GM21447 (cell line): ENCODE measurements at regions not wholly inside any gene's neighbourhood (a gene's known extent, or its start where the extent isn't known, plus 50 kb on each side); places are given as distances from the start of the nearest gene placed in this dataset.
A peak's percentile ranks its signal among the peaks of the same experiment; 100 is the strongest.

Source experiments
- ATAC-seq: cut with Tn5 transposase; IDR thresholded peaks from one replicate; pipeline ENCODE4 v1.9.1; 2021; ENCODE audit not compliant: unreplicated experiment

DNA sequence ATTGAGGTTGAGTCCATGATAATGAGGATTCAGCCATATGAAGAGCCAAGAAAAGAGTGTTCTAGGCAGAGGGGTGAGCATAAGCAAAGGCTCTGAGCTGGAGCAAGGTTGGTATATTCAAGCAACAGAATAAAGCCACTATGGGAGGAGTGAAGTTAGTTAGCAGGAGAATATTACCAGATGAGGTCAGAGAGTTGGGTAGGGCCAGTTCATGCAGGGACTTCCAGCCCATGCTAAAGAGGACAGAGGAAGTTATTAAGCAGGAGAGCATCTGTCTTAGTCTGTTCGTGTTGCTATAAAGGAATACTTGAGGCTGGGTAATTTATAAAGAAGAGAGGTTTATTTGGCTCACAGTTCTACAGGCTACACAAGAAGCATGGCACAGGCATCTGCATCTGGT lies 57.1 kb upstream of the ATG10 start:
- no peak for ATAC-seq

DNA sequence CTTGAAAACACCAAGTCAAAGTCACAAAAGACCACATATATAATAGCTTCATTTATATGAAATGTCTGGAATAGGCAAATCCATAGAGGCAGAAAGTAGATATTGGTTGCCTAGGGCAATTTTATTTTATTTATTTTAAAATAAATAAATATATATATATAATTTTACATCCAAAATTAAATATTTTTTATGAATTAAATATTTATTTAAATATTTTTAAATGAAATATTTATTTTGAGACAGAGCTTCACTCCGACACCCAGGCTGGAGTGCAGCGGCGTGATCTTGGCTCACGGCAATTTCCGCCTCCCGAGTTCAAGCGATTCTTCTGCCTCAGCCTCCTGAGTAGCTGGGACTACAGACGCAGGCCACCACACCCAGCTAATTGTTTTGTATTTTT lies 58.9 kb upstream of the ATG10 start:
- no peak for ATAC-seq

DNA sequence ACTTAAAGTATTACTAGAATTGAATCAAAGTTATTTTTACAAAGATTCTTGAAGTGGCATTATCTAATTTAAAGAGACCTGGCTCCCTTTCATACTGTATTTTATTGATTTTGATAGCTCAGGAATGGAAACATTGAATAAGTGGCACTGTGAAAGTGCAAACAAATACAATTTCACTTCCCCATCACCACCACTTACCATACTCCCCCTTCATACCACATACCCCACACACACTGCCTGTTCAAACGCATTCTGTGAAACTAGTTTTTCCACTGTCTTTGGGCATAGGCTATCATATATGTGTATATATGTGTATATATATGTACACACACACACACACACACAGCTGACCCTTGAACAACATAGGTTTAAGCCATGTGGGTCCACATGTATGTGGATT lies 62.1 kb upstream of the ATG10 start:
- ATAC-seq = peak; percentile 74

DNA sequence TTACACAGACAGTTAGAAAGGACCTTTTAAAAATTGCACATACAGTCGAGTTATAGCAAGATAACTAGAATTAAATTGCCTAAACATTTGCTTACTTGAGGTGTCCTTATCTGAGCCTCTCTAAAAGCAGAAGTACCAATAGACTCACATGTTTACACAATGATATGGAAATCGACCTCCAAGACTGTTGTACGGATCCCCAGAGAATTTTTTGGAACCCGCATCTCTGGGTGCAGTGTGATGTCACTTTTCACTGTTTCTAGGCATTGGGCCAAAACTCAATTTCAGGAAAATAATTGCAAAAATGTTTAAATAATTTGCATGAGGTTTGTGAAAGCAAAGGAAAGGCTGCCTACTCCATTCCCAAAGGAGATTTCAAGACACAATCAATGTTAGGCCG lies 63.1 kb upstream of the ATG10 start:
- ATAC-seq = no peak

DNA sequence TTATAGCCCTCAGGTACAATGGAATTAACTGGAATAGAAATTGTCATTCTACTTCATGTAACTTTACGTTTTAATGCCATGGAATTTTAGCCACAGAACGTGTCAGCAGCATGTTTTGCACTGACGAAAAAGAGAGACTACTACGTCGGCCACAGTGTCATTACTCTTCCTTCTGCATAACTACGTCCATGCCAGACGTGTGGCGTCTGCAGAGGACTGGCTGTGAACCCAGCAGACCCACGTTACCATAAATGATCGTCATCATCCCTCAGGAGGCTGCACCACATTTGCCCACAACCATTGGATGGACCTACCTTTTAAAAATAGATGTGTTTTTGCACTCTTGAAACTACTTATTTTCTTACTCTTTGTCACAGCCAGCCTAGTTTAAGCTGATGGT lies 63.8 kb upstream of the ATG10 start:
- no peak for ATAC-seq

DNA sequence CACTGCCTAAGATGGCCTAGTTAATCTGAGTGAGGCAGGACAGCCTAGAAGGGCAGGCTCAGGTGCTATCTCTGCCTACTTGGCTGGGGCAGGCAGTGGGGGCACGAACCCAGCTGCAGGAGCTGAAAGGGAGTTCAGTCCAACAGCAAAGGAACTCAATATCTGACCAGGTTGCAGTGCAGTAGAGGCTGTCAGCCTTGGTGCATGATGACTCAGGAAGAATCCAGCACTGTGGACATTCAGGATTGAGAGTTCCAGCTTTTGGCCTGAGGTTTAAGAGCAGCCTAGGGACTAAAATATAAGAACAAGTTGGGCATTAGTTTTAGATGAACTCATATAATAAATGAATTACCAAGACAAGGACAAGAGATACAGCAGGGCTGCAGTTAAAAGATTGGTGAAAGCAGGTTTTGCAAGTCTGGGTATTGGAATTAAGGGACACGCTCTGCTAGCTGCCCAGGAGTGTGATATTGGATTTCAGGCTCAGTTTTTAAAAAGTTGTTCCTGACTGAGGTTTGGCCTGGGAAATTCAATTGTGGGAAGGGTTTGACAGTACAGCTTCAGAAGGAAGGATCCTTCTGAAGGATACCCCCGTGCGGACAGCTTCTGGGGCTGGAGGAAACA lies 64.7 kb upstream of the ATG10 start:
- no peak for ATAC-seq

DNA sequence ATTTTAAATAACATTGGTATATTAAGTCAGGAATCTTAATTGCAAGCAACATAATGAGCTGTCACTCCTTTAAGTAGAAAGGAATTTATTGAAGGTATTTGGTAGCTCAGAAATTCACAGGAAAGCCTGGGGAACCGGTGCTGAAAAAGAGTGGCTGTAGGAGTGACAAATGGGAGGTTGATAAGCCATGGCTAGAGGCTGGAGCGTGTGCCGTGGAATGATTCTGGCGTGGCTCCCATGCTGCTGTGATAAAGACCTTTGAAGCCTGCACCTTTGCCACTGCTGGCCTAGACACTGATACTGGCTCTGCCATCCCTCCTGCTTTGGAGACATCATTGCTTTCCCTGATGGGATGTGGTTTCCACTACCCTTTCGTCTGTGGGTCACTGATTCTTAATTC lies 65.7 kb upstream of the ATG10 start:
- no peak for ATAC-seq

DNA sequence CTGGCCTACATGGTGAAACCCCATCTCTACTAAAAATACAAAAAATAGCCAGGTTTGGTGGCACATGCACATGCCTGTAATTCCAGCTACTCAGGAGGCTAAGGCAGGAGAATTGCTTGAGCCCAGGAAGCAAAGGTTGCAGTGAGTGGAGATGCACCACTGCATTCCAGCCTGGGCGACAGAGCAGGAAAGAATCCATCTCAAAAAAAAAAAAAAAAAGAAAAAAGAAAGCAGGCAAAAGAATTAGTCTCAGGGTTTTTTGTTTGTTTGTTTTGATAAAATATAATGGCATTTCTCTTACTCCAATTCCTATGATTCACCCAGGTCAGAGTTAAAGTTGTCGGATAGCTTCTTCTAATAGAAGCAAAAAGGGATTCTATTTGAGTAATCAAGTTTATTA lies 67.0 kb upstream of the ATG10 start:
- no peak for ATAC-seq

DNA sequence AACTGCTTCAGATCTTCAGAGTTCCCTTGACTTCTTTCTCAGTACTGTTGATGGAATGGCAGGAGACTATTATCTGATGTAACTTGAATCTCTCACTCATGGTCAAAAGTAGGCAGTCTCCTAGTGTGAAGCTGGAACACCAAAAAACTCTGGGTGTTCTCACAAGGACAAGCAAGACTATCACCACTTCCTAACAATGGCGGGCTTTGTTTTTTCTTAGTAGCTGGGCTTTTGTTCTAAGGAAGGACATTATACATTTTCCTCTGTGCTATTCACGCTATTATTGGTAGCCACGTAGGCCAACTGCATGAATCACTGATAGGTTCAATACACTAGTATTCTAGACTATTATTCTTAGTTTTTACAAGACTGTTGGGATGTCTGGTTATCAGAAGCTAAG lies 67.7 kb upstream of the ATG10 start:
- ATAC-seq = no peak

DNA sequence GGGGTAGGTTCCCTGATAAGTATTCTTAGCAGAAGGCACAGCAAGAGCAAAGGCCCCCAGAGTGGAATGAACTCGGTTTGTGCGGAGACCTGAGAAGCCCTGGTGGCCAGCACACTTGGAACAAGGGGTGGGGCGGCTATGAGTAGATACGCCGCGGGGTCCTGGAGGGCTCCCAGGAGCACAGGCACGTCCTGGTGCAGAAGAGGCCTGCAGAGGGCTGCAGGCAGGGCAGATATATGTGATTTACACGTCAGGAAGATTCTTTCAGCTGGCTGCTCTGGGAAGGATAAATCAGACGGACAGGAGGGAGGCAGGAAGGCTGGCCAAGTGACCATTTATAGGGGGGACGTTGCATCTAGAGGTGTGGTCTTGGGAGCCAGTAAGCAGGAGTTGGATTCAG lies 70.2 kb upstream of the ATG10 start:
- ATAC-seq = no peak

DNA sequence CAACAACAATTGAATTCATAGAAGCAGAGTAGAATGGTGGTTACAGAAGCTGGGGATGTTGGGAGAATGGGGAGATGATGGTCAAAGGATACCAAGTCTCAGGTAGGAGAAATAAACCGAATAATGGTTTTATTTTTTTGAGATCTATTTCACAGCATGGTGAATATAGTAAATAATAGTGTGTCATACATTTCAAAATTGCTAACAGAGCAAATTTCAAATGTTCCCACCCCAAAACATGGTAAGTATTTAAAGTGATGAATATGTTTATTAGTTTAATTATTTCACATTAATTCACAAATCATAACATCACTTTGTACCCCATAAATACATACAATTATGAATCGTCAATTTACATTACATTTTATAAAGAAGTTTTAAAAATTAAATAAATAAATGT lies 72.7 kb upstream of the ATG10 start:
- ATAC-seq = no peak

DNA sequence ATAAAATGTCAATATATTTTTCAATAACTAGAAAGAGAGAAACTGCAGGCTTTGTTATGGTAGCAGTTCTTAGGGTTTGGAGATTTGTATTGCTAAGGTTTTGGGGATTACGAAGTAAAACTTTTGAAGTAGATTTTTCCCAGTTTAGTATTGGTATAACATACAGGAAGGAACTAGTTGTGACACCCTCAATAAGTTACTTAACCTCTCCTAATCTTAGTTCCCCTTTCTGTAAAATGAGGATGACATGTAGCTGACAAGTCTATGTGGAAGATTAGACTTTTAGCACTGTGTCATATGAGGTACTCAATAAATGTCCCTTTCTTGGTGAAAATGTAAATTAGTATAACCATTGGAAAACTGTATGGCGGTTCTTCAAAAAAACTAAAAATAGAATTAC lies 73.4 kb upstream of the ATG10 start:
- no peak for ATAC-seq

DNA sequence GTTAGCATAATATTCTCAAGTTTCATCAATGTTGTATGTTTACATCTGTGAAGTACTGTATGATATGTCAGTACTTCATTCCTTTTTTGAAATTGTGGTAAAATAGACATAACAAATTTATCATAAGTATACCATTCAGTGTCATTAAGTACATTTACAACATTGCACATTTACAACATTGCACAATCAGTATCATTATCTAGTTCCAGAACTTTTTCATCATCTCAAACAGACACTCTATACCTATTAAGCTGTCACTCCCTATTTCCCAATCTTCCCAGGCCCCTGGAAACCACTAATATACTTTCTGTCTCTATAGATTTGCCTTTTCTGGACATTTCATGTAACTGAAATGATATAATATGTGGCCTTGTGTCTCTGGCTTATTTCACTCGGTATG lies 75.1 kb upstream of the ATG10 start:
- ATAC-seq = no peak

DNA sequence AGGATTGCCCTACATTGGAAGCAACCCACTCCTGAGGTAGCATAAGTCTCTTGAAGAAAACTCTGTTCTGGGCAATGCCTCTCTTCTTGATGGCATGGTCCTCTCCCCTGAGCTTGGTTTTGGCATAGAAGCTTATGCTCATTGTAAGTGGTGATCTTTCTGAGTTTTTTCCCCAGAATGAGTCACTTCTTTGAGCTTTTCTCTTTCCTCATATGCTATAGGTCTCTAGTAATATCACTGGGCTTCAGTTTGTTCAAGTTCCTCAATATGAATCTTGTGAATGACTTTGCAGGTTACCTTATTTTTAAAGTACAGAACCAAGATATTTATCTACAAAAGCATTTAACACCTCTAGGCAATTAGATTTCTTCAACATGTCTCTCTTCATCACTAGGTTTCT lies 76.5 kb upstream of the ATG10 start:
- ATAC-seq = no peak

DNA sequence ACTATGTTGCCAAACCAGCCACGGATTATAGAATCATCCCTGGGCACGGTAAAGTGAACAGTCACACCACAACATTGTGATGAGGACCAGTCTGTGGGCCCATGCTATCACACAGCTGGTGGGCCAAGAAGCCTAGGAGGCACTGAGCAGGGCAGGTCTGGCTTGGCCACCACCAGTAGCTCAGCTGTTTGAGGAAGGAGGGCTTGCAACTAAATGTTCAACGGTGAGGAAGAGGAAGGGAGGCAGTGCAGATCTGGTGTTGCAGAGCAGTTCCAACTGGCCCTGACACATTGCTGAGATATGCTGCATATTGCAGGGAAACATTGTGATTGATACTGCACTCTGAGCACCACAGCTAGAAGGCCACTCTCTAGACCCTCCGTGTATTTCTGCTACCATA lies 77.9 kb upstream of the ATG10 start:
- no peak for ATAC-seq

DNA sequence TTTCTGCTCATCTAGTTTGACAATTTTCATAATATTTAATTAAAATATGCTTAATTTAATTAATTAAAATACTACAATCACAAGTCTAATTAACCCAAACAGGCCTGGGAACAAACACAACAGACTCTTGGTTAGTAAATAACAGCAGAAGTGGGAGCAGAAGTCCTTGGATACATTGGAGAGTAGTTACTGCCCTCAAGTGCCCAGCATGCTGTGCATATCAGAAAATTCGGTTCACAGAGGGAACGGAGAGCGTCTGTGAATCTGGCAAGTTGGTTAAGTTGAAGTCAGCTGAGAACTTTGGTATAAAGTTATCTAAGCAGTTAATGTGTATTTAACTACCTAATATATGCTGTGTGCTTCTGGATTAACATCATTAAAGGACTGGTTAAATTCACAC lies 87.0 kb upstream of the ATG10 start:
- no peak for ATAC-seq

DNA sequence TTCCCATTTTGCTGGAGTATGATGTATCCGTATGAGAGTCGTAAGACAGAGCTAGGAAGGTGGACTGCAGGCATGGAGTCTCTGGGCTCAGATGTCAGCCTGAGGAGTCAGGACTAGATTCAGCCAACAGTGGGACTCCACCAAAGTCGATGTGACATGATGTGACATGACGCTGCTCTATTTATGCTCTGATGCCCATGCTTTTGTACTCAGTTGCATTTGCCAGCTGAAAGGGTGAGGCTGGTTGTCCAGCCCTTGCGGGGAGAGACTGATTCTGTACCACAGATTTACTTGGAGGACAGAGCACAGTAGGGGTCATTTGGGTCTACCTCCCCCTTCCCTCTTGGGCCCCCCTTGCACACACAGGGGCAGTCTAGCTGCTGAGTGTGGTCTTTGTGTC lies 88.5 kb upstream of the ATG10 start:
- ATAC-seq = no peak

DNA sequence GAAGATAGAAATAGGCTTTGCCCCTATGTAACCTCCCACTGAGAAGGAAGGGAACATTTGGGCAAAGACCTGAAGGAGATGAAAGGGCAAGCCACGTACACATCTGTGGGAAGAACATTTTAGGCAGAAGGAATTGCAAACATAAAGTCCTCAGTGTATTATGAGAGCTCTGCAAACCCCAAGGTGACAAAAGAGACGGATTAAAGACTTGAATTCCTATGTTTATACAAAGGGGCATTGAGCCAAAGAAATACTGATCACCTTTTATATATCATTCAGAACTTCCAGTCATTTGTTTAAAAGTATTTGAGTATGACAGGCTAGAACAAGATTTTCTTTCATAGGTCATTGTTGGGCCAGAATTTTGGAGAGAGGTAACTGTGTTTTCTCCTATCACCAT lies 90.2 kb upstream of the ATG10 start:
- ATAC-seq = no peak

DNA sequence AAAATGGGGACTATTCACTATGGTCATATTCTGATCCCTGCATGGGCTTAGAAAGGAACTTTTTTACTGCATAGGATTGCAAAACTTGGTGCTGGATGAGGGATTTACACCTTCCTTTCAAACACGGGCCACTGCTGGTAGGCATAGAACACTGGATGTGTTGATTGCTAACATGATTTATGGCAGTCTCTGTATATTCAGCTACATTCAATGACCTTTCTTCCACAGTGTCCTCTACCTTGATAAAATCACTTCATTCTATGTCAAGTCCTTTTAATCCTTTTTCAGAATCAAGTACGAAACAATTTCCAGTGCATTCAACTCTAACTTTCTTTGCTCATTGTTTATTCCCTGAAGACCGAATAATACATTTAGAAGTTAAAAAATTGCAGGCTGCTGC lies 91.9 kb upstream of the ATG10 start:
- ATAC-seq = no peak

DNA sequence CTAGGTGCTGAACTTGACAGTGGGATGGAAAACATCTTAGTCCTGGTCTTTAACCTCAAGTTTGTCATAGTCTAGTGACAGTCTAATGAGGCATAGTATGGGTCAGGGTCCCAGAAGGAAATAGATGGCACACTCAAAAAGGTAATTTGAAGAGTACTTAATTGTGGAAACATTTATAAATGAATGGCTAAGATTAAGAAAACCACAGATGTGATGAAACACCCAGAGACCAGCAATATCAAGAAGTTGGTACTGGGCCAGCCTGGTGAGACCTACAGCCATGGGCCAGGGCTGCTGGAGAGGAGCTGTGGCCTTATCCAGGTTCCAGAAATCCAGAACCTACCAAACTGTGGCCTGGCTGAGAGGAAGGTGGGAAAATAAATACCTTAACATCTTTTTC lies 93.5 kb upstream of the ATG10 start:
- no peak for ATAC-seq

DNA sequence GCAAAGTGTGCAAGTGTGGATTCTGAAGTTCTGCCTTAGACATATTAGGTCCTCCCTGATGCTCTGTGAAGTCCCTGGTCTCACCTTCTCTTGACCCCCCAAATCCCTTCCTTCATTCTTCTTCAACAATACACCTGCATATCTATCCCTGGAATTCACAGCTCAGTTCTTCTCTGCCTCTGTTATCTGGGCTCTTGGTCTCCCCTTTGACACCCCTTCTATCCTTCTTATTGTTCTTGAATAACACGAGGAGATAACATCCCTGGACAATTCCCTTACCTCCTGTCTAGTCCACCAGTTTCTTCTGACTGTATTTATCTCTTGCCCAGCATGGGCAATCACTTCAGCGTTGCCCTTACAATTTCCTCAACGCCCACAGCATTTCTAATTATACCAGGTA lies 104.8 kb upstream of the ATG10 start:
- no peak for ATAC-seq

DNA sequence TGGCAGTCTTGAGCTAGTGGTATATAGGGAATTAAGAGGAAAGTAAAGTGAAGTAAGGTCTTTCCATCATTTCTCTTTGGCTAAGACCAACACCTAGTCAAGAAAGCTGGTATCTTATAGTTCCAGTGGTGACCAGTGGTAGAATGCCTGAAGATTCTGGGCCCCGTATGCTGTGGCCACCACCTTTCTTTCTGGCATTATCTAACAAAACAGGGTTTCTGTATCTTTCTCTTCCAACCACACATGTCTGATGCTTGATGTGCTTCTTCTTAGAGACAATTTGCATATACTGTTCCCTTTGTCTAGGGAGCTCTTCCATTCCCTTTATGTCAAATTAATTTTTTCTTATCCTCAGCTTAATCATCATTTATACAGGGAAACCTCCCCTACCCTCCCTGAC lies 109.9 kb upstream of the SSBP2 start:
- ATAC-seq = no peak

DNA sequence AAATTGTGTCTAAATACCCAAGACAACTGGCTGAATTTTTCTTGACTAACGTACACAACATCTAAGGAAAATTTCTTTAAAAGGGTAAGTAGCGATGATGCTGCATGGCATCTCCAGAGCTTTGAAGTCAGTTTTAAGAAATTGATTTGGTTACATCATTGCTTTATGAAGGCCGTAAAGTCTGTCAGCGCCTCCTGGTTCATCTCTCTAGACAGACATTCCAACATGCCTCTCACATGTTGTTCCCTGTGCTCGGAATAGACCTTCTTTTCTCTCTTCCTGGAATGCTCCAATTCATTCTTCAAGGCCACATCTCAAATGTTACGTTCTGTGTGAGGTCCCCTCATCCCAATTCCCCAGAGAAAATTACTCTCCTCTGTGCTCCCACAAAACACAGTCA lies 108.7 kb upstream of the SSBP2 start:
- ATAC-seq = no peak
